ENCODE measurements at regions not wholly inside any gene's neighbourhood (a gene's known extent, or its start where the extent isn't known, plus 50 kb on each side); places are given as distances from the start of the nearest gene placed in this dataset.

DNA sequence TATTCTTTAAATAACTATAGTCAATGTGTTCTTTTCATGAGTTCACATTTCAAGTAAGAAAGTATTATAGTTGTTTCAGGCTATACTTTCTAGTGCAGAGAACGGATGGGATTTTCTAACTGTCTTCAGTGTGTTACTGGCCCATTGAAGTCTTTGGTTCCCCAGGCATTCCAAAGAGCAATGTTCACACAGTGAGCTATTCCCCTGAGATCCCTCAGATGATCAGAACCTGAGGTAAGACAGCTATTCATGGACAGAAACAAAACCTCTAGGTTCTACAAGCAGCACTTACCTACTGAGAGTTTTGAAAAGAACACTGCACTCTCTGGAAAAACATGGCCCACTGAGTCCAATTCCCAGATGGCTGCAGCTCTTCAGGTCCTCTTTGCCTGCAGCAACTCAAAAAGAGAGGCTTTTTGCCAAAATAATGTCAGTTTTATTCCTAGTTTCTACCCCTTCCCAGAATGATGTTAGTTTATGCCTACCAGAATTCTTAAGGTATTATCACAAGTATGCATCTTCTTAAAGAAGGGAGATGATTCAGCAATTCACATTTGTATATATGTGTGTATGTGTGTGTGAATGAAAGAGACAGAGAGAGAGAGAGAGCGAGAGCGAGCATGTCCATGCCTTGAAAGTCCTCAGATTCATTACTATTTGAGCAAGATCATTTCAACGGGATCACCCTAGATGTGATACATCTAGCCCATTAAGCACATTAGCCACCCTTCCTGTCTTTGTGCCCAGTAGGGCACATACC lies 146.1 kb downstream of the PDHA2 start:
- TF ChIP-seq, protein P1, sequence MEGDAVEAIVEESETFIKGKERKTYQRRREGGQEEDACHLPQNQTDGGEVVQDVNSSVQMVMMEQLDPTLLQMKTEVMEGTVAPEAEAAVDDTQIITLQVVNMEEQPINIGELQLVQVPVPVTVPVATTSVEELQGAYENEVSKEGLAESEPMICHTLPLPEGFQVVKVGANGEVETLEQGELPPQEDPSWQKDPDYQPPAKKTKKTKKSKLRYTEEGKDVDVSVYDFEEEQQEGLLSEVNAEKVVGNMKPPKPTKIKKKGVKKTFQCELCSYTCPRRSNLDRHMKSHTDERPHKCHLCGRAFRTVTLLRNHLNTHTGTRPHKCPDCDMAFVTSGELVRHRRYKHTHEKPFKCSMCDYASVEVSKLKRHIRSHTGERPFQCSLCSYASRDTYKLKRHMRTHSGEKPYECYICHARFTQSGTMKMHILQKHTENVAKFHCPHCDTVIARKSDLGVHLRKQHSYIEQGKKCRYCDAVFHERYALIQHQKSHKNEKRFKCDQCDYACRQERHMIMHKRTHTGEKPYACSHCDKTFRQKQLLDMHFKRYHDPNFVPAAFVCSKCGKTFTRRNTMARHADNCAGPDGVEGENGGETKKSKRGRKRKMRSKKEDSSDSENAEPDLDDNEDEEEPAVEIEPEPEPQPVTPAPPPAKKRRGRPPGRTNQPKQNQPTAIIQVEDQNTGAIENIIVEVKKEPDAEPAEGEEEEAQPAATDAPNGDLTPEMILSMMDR (IDR thresholded peaks at IDR 0.05; ENCODE audit: insufficient read depth, low read depth, low read length, missing control alignments), result no peak
- no peak overlapping the region for H3K4me3 ChIP-seq (ENCODE audit: low read depth, low read length)
- DNase-seq (ENCODE audit: low read depth), result no peak

DNA sequence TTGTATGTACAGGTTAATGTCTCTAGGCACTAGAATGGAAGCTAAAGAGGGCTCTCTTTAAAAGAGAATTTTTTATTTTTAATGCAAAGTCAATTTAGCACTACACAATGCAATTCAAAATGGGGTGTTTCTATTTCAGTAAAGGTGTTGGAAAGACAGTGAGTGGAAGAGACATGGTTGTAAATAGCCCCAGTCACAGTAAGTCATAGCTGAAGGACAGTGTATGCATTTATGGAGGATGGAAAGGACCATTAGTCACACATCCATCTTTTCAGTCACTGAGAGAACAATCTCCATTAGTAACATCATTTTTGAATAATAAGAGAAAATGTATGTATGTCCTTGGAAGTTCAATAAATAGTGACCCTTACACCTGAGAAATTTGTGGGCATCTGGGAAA lies 148.0 kb downstream of the PDHA2 start:
- TF ChIP-seq, protein P1 (IDR thresholded peaks at IDR 0.05; ENCODE audit: insufficient read depth, low read depth, low read length, missing control alignments), result no peak
- DNase-seq (ENCODE audit: low read depth), result no peak
- H3K4me3 ChIP-seq (ENCODE audit: low read depth, low read length), result no peak overlapping the region

DNA sequence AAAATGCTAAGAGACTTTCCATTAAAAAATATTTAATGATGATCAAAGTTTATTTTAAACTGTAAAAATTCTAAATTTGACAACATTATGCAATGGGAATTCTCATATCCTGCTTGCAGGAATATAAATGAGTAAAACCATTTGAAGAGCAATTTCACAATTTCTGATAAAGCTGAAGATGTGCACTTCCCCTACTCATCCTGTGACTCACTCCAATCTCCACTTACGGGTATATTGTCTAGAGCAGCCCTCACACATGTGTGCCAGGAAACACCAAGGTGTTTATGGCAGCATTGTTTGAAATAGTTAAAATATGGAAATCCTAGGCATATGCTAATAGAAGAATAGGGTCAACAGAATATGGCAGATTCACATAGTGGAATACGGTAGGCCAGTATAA lies 158.4 kb downstream of the PDHA2 start:
- TF ChIP-seq, protein P1 (IDR thresholded peaks at IDR 0.05; ENCODE audit: insufficient read depth, low read depth, low read length, missing control alignments), result no peak
- H3K4me3 ChIP-seq (ENCODE audit: low read depth, low read length), result no peak overlapping the region
- no peak for DNase-seq (ENCODE audit: low read depth)

DNA sequence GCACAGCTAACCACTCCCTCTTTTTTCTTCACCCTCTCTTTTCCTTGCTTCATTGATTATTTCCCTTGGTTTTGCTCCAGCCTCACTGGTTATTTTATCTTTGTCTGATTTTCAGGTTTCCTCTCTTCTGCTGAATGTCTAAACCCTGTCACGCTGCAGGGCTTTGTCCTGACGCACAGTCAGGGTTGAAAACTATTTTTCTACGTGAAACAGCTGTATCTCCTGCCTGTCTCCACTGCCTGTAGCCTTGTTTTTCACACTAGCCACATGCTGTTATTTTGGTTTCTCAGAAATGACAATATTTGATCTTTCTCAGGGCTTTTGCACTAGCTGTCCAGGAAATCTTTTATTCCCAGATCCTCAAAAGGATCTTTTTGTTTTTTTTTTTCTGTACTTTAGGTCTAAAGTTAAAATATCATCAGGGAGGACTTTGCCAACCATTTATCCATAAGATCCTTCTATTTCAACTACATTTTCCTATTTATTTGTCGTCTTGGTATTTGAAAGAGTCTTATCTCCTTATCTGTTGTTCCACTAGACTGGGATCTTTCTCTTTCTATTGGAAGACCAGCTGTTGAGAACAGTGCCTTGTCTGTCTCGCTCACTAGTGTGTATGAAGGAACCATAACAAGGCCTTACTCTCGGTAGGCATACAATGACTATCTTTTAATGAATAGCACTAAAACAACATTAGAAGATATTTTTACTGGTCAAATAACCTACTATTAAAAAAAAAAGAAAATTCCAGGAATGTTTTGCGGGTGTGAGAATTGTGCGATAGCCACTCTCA lies 164.3 kb downstream of the PDHA2 start:
- TF ChIP-seq, protein P1 (IDR thresholded peaks at IDR 0.05; ENCODE audit: insufficient read depth, low read depth, low read length, missing control alignments), result no peak
- H3K4me3 ChIP-seq (ENCODE audit: low read depth, low read length), result no peak overlapping the region
- DNase-seq (ENCODE audit: low read depth), result no peak

DNA sequence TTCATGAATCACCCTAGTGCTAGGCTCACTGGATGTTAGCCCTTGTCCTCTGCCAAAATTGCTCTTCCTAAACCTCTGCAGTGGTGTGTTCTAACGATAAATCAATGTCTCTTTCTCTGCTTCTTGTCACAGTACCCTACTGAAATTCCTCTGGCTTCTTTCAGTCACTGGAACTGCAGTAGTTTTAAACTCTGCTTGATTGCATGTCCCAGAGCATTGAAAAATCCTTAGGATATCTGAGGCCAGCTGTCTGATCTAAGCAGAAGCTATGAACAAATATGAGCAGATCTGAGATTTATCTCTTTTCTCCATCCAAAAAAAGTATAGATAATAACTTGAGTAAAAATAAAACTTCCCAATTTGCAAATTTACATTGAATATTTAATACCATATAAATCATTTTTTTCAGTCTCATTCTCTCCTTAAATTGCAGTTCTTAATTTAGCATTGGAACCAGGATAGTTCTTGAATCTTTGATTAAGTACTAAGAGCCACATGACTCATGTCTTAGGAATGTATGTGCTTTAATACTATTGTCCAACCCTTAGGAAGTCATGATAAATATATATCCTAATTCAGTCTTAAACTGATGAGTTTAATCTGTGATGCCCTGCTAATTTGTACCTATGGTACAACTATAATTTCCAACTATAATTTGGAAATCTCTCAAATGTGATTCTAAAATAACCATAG lies 169.7 kb downstream of the PDHA2 start:
- no peak for DNase-seq (ENCODE audit: low read depth)
- TF ChIP-seq, protein P1 (IDR thresholded peaks at IDR 0.05; ENCODE audit: insufficient read depth, low read depth, low read length, missing control alignments), result no peak

DNA sequence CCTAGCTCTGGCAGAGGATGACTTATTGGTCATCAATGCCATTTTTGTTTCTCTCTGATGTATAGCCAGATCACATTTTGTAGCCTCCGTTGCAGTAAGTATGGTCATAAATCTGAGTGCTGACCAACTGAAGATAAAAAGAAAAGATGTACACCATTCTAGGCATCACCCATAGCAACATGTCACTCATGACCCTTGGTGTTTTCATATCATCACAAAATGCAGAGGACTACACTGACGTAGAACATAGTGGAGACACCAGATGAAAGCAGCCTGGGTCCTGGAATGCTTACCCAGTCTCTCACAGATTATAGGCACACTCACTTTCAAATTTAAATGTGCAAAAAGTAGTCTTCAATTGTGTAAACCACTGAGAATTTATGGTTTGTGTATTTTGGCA lies 172.8 kb downstream of the PDHA2 start:
- TF ChIP-seq, protein P1 (IDR thresholded peaks at IDR 0.05; ENCODE audit: insufficient read depth, low read depth, low read length, missing control alignments), result no peak
- no peak for DNase-seq (ENCODE audit: low read depth)
- no peak overlapping the region for H3K4me3 ChIP-seq (ENCODE audit: low read depth, low read length)

More for the DNA sequence above, 169.7 kb downstream of the PDHA2 start:
- no peak overlapping the region for H3K4me3 ChIP-seq (ENCODE audit: low read depth, low read length)
